ENCODE measurements at regions not wholly inside any gene's neighbourhood (a gene's known extent, or its start where the extent isn't known, plus 50 kb on each side); places are given as distances from the start of the nearest gene placed in this dataset.

GRCh38 chr6:1518855-1519254 lies 90.9 kb upstream of the FOXC1 start:
- TF ChIP-seq CTCF (IDR thresholded peaks at IDR 0.05) (no peak), POLR2AphosphoS5 (IDR thresholded peaks at IDR 0.05) (no peak), POLR2A (IDR thresholded peaks at IDR 0.05) (no peak)
